Tibial nerve (tissue), 4 donors: ENCODE measurements at regions not wholly inside any gene's neighbourhood (a gene's known extent, or its start where the extent isn't known, plus 50 kb on each side); places are given as distances from the start of the nearest gene placed in this dataset.
"Not testable (repeated sequence)": the region's sequence is repeated elsewhere in the genome, so short reads cannot be mapped to it uniquely, and the experiment has no call there.

Experiments
- DNase-seq, 2 donors: peaks; one replicate each; pipeline ENCODE4 v3.0.0-alpha.2; 2019; ENCODE audit warnings: low spot score in 2 of 2
- H3K27ac ChIP-seq, 4 donors: fragments of 200-600 bp; sonication (generic) in 3 of 4; one replicate each; pipeline ENCODE4 v1.5.1; 2017 to 2019; ENCODE audit warnings: mild to moderate bottlenecking in 1 of 4
- H3K27me3 ChIP-seq, 2 donors: fragments of 200-600 bp; sonication (generic) in 1 of 2; one replicate each; pipeline versions ENCODE4 v1.5.1 to v1.6.0; 2017 to 2019
- H3K36me3 ChIP-seq, 3 donors: fragments of 200-600 bp; sonication (generic); one replicate each; pipeline ENCODE4 v1.5.1; 2018 to 2019
- H3K4me1 ChIP-seq, 4 donors: fragments of 200-600 bp; sonication (generic) in 3 of 4; one replicate each; pipeline ENCODE4 v1.5.1; 2017 to 2019
- H3K4me3 ChIP-seq, 4 donors: fragments of 200-600 bp; sonication (generic) in 3 of 4; one replicate each; pipeline ENCODE4 v1.5.1; 2017 to 2019; ENCODE audit warnings: mild to moderate bottlenecking in 1 of 4, moderate library complexity in 1 of 4
- H3K9me3 ChIP-seq, 4 donors: fragments of 200-600 bp; sonication (generic) in 3 of 4; one replicate each; pipeline ENCODE4 v1.5.1; 2017 to 2019
- EP300 ChIP-seq, 2 donors: sonication (generic); formaldehyde crosslinking; IDR thresholded peaks; one replicate each; pipeline ENCODE4 v1.6.1; 2017; ENCODE audit warnings: antibody characterized with exemption in 2 of 2, mild to moderate bottlenecking in 1 of 2
- POLR2A ChIP-seq, 2 donors: fragments of 450-650 bp; IDR thresholded peaks; one replicate each; pipeline ENCODE4 v1.6.1; 2017; ENCODE audit warnings: antibody characterized with exemption in 2 of 2, mild to moderate bottlenecking in 2 of 2, moderate library complexity in 2 of 2
- WGBS, 2 donors: methylation state at CpG; one replicate each; pipeline ENCODE4 v1.1.5; 2018; 5-methylcytosine and 5-hydroxymethylcytosine counted together
- TF ChIP-seq, protein P1 (sequence below), 5 experiments: fragments of 200-600 bp in 3 of 5; fragments of 450-650 bp in 2 of 5; sonication (generic) in 3 of 5; IDR thresholded peaks; one replicate each; pipeline ENCODE4 v1.5.1; 2016 to 2019; ENCODE audit warnings: antibody characterized with exemption in 5 of 5, mild to moderate bottlenecking in 3 of 5, moderate library complexity in 2 of 5

DNA sequence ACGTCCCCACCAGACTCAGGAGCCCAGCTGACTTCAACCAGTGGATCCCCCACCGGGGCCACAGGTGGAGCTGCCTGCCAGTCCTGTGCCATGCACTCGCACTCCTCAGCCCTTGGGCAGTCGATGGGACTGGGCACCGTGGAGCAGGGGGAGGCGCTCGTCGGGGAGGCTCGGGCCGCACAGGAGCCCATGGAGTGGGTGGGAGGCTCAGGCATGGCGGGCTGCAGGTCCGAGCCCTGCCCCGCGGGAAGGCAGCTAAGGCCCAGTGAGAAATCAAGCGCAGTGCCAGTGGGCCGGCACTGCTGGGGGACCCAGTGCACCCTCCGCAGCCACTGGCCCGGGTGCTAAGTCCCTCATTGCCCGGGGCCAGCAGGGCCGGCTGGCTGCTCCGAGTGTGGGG, 52.3 kb upstream of the LRRC30 start:
- not testable (repeated sequence) for H3K27ac ChIP-seq, H3K27me3 ChIP-seq, DNase-seq, H3K4me1 ChIP-seq, H3K36me3 ChIP-seq, H3K4me3 ChIP-seq, H3K9me3 ChIP-seq
- WGBS, 2 donors, result 95 to 97% methylated on average over 13 to 17 of the region's 21 CpGs

DNA sequence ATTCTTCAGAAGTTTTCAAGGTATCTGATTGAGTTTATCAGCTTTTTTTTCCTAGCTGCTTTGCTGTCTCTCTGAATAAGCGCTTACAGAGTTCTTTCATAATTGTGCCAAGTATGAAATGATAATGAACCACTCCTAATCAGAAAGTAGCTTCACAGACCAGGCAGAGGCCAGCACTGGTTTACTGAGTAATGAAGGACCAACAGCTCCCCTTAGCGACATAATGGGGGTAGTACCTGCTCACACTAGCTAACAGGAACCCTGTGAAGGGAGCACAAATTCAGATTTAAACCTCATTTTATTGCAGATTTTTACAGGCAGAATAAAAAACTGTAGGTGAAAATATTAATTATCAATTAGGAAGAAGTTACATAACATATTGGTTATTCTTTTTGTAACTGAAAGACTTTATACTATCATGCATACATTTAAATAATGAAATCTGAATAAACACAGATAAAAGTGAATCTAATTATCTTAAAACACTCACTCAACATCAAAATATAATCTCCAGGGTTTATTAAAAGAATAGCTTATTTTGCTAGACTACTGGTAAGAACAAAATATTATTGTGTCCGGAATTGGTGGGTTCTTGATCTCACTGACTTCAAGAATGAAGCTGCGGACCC, 53.7 kb upstream of the LRRC30 start:
- no peaks in the 10 kb centered on the region for H3K36me3 ChIP-seq
- H3K27ac ChIP-seq, result no peak overlapping the region
- WGBS, 2 donors, result 40 to 43% methylated on average over 4 of the region's 4 CpGs
- H3K9me3 ChIP-seq, result no peaks in the 10 kb centered on the region
- DNase-seq, result peak; percentile 36 to 73
- no peaks in the 10 kb centered on the region for H3K4me1 ChIP-seq
- H3K4me3 ChIP-seq, result no peak overlapping the region
- H3K27me3 ChIP-seq, result no peaks in the 10 kb centered on the region
- TF ChIP-seq POLR2A (IDR thresholded peaks at IDR 0.05), result no peak
- TF ChIP-seq, protein P1, sequence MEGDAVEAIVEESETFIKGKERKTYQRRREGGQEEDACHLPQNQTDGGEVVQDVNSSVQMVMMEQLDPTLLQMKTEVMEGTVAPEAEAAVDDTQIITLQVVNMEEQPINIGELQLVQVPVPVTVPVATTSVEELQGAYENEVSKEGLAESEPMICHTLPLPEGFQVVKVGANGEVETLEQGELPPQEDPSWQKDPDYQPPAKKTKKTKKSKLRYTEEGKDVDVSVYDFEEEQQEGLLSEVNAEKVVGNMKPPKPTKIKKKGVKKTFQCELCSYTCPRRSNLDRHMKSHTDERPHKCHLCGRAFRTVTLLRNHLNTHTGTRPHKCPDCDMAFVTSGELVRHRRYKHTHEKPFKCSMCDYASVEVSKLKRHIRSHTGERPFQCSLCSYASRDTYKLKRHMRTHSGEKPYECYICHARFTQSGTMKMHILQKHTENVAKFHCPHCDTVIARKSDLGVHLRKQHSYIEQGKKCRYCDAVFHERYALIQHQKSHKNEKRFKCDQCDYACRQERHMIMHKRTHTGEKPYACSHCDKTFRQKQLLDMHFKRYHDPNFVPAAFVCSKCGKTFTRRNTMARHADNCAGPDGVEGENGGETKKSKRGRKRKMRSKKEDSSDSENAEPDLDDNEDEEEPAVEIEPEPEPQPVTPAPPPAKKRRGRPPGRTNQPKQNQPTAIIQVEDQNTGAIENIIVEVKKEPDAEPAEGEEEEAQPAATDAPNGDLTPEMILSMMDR (IDR thresholded peaks at IDR 0.05), result peak; percentile 30 to 63 (median 45)

DNA sequence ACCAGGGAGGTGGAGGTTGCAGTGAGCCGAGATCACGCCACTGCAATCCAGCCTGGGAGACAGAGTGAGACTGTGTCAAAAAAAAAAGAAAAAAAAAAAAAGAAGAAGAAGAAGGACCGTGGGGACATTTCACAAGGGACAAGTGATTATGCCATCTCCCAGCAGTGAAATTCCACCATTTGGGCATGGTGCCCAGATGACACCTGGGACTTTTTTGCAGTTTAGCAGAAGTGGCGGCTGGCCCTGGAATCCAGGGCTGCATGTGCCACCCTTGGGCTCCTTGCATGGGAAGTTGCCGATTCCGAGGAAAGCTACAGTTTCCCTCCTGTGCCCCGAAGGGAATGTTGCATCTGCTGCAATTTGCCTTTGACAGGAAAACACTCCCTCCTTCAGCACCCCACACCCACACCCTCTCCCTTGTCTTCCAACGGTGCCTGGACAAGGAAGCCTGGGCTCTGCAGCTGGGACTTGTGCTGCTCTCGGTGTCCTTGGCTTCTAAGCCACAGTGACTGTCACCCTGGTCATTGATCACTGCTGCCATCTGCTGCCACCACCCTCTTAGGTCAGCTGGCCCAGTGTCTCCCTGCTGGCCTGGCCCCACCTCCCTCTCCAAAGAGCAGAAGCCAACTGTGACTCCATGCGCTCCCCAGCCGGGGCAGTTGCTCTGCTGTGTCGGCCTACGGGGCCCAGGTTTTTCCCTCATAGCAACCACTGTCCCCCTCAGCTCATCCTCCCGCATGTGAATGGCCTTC, 56.4 kb upstream of the LRRC30 start:
- DNase-seq, result no peak
- H3K36me3 ChIP-seq, result no peaks in the 10 kb centered on the region
- 77% methylated on average over 14 of the region's 14 CpGs for WGBS, 2 donors

DNA sequence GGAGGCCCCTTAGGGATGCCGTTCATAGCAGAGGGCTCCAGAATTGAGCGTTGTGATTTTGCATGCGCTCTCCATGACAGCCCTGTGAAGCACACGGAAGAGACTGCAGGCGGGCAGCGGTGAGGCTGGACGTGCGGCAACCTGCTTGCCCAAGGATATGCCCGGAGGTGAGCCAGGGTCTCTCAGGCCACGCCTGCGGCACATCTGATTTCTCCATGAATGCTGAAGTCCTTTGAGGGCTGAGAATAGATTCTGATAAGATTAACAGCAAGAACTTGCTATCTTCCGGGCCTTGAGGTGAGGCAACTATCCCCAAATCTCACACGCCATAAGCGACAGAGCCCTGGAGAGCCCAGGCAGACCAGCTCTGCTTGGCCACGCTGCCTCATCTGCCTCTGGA, 55.6 kb upstream of the LAMA1 start:
- H3K9me3 ChIP-seq, result no peaks in the 10 kb centered on the region
- H3K36me3 ChIP-seq, result no peaks in the 10 kb centered on the region
- H3K4me1 ChIP-seq, result no peaks in the 10 kb centered on the region
- no peaks in the 10 kb centered on the region for H3K27me3 ChIP-seq
- WGBS, 2 donors, result 93% methylated on average over 15 of the region's 15 CpGs
- no peak overlapping the region for H3K27ac ChIP-seq
- no peak overlapping the region for H3K4me3 ChIP-seq
- TF ChIP-seq EP300 (IDR thresholded peaks at IDR 0.05) (no peak), POLR2A (IDR thresholded peaks at IDR 0.05) (no peak)
- TF ChIP-seq, protein P1 (IDR thresholded peaks at IDR 0.05), result no peak
- DNase-seq, result no peak

More for the DNA sequence above, 56.4 kb upstream of the LRRC30 start:
- Histone ChIP-seq H3K4me3 (no peak overlapping the region), H3K9me3 (no peaks in the 10 kb centered on the region), H3K27me3 (no peaks in the 10 kb centered on the region), H3K27ac (no peak overlapping the region), H3K4me1 (no peaks in the 10 kb centered on the region)
- TF ChIP-seq, protein P1 (IDR thresholded peaks at IDR 0.05), result no peak
- no peak for TF ChIP-seq EP300 (IDR thresholded peaks at IDR 0.05)
- TF ChIP-seq POLR2A (IDR thresholded peaks at IDR 0.05), result no peak

DNA sequence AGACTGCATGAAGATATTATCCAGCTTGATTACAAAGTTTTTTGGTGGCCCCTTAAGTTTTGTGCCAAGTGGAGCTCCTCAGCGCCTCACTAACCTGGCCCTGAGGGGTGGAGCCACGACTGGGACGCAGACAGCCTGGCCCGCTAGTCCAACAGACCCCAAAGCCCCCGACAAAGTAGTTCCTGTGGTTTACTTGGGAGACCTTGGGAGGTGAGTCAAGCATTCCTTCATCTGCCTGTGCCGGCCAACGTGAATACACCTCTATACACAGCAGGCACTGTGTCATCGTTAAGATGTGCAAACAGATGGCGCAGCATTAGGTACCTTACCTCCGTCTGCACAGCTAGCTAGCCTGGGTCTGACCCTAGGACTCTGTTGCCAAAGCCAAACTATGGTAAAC, 55.0 kb upstream of the LAMA1 start:
- Histone ChIP-seq H3K36me3 (no peaks in the 10 kb centered on the region), H3K4me1 (no peaks in the 10 kb centered on the region), H3K27ac (no peak overlapping the region), H3K27me3 (no peaks in the 10 kb centered on the region), H3K4me3 (no peak overlapping the region), H3K9me3 (no peaks in the 10 kb centered on the region)
- WGBS, 2 donors, result 87 to 89% methylated on average over 10 of the region's 10 CpGs
- DNase-seq, result no peak
- TF ChIP-seq POLR2A (IDR thresholded peaks at IDR 0.05), result no peak
- TF ChIP-seq, protein P1 (IDR thresholded peaks at IDR 0.05), result no peak
- TF ChIP-seq EP300 (IDR thresholded peaks at IDR 0.05), result no peak
